SK-N-SH (cell line): ENCODE measurements at regions not wholly inside any gene's neighbourhood (a gene's known extent, or its start where the extent isn't known, plus 50 kb on each side); places are given as distances from the start of the nearest gene placed in this dataset.

Experiments used
- CTCF ChIA-PET: fragments of 300-600, 350-600 bp; formaldehyde crosslinking; extraction: SDS; loops from one replicate; lab custom pipeline; 2021; lab: Yijun Ruan, JAX
- POLR2A ChIA-PET: fragments of 350-600 bp; sonication (Branson Sonifier 250); formaldehyde crosslinking; extraction: SDS; loops from one replicate; lab custom pipeline; 2020; ENCODE audit warnings: antibody characterized with exemption, inconsistent platforms; lab: Yijun Ruan, JAX
- DNase-seq: peaks from one replicate; pipeline ENCODE4 v3.0.0; 2012
- H2AFZ ChIP-seq: fragments of 200-600 bp; sonication (generic); 2 replicates; pipeline ENCODE4 v1.8.1; 2016; ENCODE audit warnings: antibody characterized with exemption, mild to moderate bottlenecking, low read depth
- H3F3A ChIP-seq: fragments of 200-600 bp; sonication (generic); replicated peaks from 2 replicates; pipeline ENCODE3; 2016; ENCODE audit warnings: antibody characterized with exemption, mild to moderate bottlenecking; ENCODE audit not compliant: insufficient read depth
- H3K27ac ChIP-seq, 2 experiments: fragments of 200-500 bp in 1 of 2; fragments of 200-600 bp in 1 of 2; sonication (Bioruptor generic) in 1 of 2; sonication (generic), shearing (Covaris generic) in 1 of 2; 2 replicates each; pipeline versions ENCODE4 v1.5.1 to v1.6.1; 2014 to 2016; ENCODE audit warnings: low read depth in 2 of 2, inconsistent platforms in 1 of 2, low read length in 1 of 2, mild to moderate bottlenecking in 1 of 2, mixed read lengths in 1 of 2
- H3K27me3 ChIP-seq: fragments of 200-600 bp; sonication (generic), shearing (Covaris generic); 2 replicates; pipeline ENCODE4 v1.6.1; 2016; ENCODE audit warnings: mixed run types; ENCODE audit not compliant: insufficient read depth
- H3K36me3 ChIP-seq, 2 experiments: fragments of 200-500 bp in 1 of 2; fragments of 200-600 bp in 1 of 2; sonication (Bioruptor generic) in 1 of 2; sonication (generic) in 1 of 2; replicated peaks in 1 of 2; 2 replicates each; pipeline versions ENCODE3 to v1.5.1; 2014 to 2016; ENCODE audit warnings: low read length in 1 of 2, mild to moderate bottlenecking in 1 of 2; ENCODE audit not compliant: insufficient read depth in 2 of 2, control insufficient read depth in 1 of 2
- H3K4me1 ChIP-seq, 2 experiments: fragments of 200-500 bp in 1 of 2; fragments of 200-600 bp in 1 of 2; sonication (Bioruptor generic) in 1 of 2; sonication (generic), shearing (Covaris generic) in 1 of 2; 2 replicates each; pipeline versions ENCODE4 v1.5.1 to v1.6.1; 2014 to 2016; ENCODE audit warnings: low read depth in 1 of 2, low read length in 1 of 2, mixed run types in 1 of 2; ENCODE audit not compliant: insufficient read depth in 2 of 2, control insufficient read depth in 1 of 2
- H3K4me2 ChIP-seq: fragments of 200-600 bp; sonication (generic), shearing (Covaris generic); 2 replicates; pipeline ENCODE4 v1.6.1; 2017; ENCODE audit warnings: mixed run types
- H3K4me3 ChIP-seq, 2 experiments: fragments of 200-500 bp in 1 of 2; fragments of 200-600 bp in 1 of 2; sonication (Bioruptor generic) in 1 of 2; sonication (generic), shearing (Covaris generic) in 1 of 2; 2 replicates each; pipeline versions ENCODE4 v1.5.1 to v1.8.1; 2014 to 2016; ENCODE audit warnings: low read depth in 2 of 2, inconsistent platforms in 1 of 2, low read length in 1 of 2, mild to moderate bottlenecking in 1 of 2, mixed read lengths in 1 of 2, moderate library complexity in 1 of 2
- H3K79me2 ChIP-seq: fragments of 200-600 bp; sonication (generic); 2 replicates; pipeline ENCODE4 v1.8.1; 2017; ENCODE audit warnings: mild to moderate bottlenecking; ENCODE audit not compliant: insufficient read depth
- H3K9ac ChIP-seq: fragments of 200-600 bp; sonication (generic); 2 replicates; pipeline ENCODE4 v1.6.1; 2017; ENCODE audit warnings: mixed run types
- H3K9me2 ChIP-seq: fragments of 200-600 bp; sonication (generic); 2 replicates; pipeline ENCODE4 v1.6.1; 2017; ENCODE audit warnings: mixed run types
- H3K9me3 ChIP-seq: fragments of 200-600 bp; sonication (generic); 2 replicates; pipeline ENCODE4 v1.6.1; 2017; ENCODE audit warnings: mixed run types, mild to moderate bottlenecking, moderate library complexity
- H4K20me1 ChIP-seq: fragments of 200-600 bp; sonication (generic); 2 replicates; pipeline ENCODE4 v1.6.1; 2017; ENCODE audit warnings: mild to moderate bottlenecking, mixed run types; ENCODE audit not compliant: insufficient read depth
- CTCF ChIP-seq: fragments of 200-600 bp; sonication (generic); IDR thresholded peaks from 2 replicates; pipeline ENCODE4 v1.6.1; 2017; ENCODE audit warnings: antibody characterized with exemption, mild to moderate bottlenecking, moderate library complexity
- EP300 ChIP-seq, 2 experiments: IDR thresholded peaks; 2 replicates each; pipeline versions ENCODE4 v1.4.0 to v1.6.1; 2012; ENCODE audit warnings: borderline replicate concordance in 1 of 2, low read depth in 1 of 2, low read length in 1 of 2
- FOXM1 ChIP-seq: IDR thresholded peaks from 2 replicates; pipeline ENCODE4 v1.4.0; 2012; ENCODE audit warnings: low read depth, mild to moderate bottlenecking
- GATA2 ChIP-seq: sonication (generic); formaldehyde crosslinking; IDR thresholded peaks from 2 replicates; pipeline ENCODE4 v1.5.0; 2020; ENCODE audit warnings: mild to moderate bottlenecking, missing genetic modification reagents
- PBX3 ChIP-seq: IDR thresholded peaks from 2 replicates; pipeline ENCODE4; 2012
- POLR2AphosphoS5 ChIP-seq: IDR thresholded peaks from 2 replicates; pipeline ENCODE4 v1.6.1; 2012; ENCODE audit warnings: low read depth, low read length
- RAD21 ChIP-seq: IDR thresholded peaks from 2 replicates; pipeline ENCODE4 v1.6.1; 2012; ENCODE audit warnings: mild to moderate bottlenecking, low read length
- RXRA ChIP-seq: IDR thresholded peaks from 2 replicates; pipeline ENCODE4 v1.4.0; 2012; ENCODE audit warnings: low read depth, mild to moderate bottlenecking, borderline replicate concordance
- USF2 ChIP-seq: fragments of 150-350 bp; IDR thresholded peaks from 2 replicates; pipeline ENCODE4 v1.6.1; 2017; ENCODE audit warnings: antibody characterized with exemption, low read length, low read depth, borderline replicate concordance
- YY1 ChIP-seq: IDR thresholded peaks from 2 replicates; pipeline ENCODE4 v1.4.0; 2012; ENCODE audit warnings: low read depth, mild to moderate bottlenecking
- ZBTB33 ChIP-seq: IDR thresholded peaks from 2 replicates; pipeline ENCODE4 v1.4.0; 2012; ENCODE audit warnings: low read depth, borderline replicate concordance
- WGBS: methylation state at CpG from one replicate; pipeline ENCODE4 v1.1.6; 2017; ENCODE audit warnings: low lambda C conversion rate; 5-methylcytosine and 5-hydroxymethylcytosine counted together

GRCh38 chr1:56286956-56287355 is 292.4 kb downstream of the PLPP3 start (continued):
- TF ChIP-seq ZBTB33 = no peak

- no peak overlapping the region for H3K4me3 ChIP-seq
- no peaks in the 10 kb centered on the region for H3K9me3 ChIP-seq
- no peaks in the 10 kb centered on the region for H3F3A ChIP-seq
- no peak overlapping the region for H3K9ac ChIP-seq
- ChIA-PET CTCF (no interaction called here), POLR2A (no interaction called here)
- H3K27me3 ChIP-seq = no peaks in the 10 kb centered on the region
- no peak for DNase-seq
- H4K20me1 ChIP-seq = no peaks in the 10 kb centered on the region
- no peak overlapping the region for H2AFZ ChIP-seq
- TF ChIP-seq POLR2AphosphoS5 = no peak
- TF ChIP-seq CTCF = no peak
- no peak for TF ChIP-seq GATA2 (CRISPR knock-in tag)
- no peak for TF ChIP-seq FOXM1
- TF ChIP-seq PBX3 = no peak
- TF ChIP-seq EP300 (IDR thresholded peaks at IDR 0.05; ENCODE audit: borderline replicate concordance in 1 of 2, low read depth in 1 of 2, low read length in 1 of 2) = no peak
- no peak overlapping the region for H3K4me2 ChIP-seq
- no peaks in the 10 kb centered on the region for H3K9me2 ChIP-seq
- peaks cover 0 to 2% of the 10 kb centered on the region in 2 experiments; a peak in 1 of 4 replicates for H3K4me1 ChIP-seq
- H3K79me2 ChIP-seq = no peaks in the 10 kb centered on the region
- no peak overlapping the region for H3K27ac ChIP-seq
- no peaks in the 10 kb centered on the region for H3K36me3 ChIP-seq
These were observed 292.9 kb downstream of the PLPP3 start for GRCh38 chr1:56286506-56286905.

GRCh38 chr1:56285554-56286402 is 293.6 kb downstream of the PLPP3 start:
- no peaks in the 10 kb centered on the region for H4K20me1 ChIP-seq
- POLR2A ChIA-PET = no interaction called here
- H3K4me3 ChIP-seq = no peak overlapping the region
- H3K4me2 ChIP-seq = no peak overlapping the region
- H3K36me3 ChIP-seq = no peaks in the 10 kb centered on the region
- DNase-seq = no peak
- H3K9me3 ChIP-seq = no peaks in the 10 kb centered on the region
- no peaks in the 10 kb centered on the region for H3K79me2 ChIP-seq
- H3K27ac ChIP-seq = no peak overlapping the region
- H2AFZ ChIP-seq = no peak overlapping the region
- no peaks in the 10 kb centered on the region for H3F3A ChIP-seq
- 90% methylated on average over 4 of the region's 4 CpGs for WGBS
- H3K9ac ChIP-seq = no peak overlapping the region
- H3K4me1 ChIP-seq = peaks cover 0 to 2% of the 10 kb centered on the region in 2 experiments; a peak in 1 of 4 replicates
- CTCF ChIA-PET = no interaction called here
- H3K9me2 ChIP-seq = no peaks in the 10 kb centered on the region
- TF ChIP-seq USF2 (no peak), PBX3 (no peak), RXRA (no peak), RAD21 (no peak), YY1 (no peak)
- no peaks in the 10 kb centered on the region for H3K27me3 ChIP-seq
